Upper lobe of right lung (tissue), 1 donor: ENCODE measurements at regions not wholly inside any gene's neighbourhood (a gene's known extent, or its start where the extent isn't known, plus 50 kb on each side); places are given as distances from the start of the nearest gene placed in this dataset.

Source experiments
- ATAC-seq: fragments of 200-7000 bp; cut with Tn5 transposase; one replicate; pipeline ENCODE4 v1.9.1; 2020; ENCODE audit warnings: mild to moderate bottlenecking, moderate library complexity
- DNase-seq: peaks from one replicate; pipeline ENCODE4 v3.0.0-alpha.2; 2020
- H3K27ac ChIP-seq: fragments of 200-600 bp; one replicate; pipeline ENCODE4 v1.8.0; 2022
- H3K27me3 ChIP-seq: fragments of 200-600 bp; one replicate; pipeline ENCODE4 v1.8.0; 2022; ENCODE audit warnings: mild to moderate bottlenecking
- H3K36me3 ChIP-seq: fragments of 200-600 bp; one replicate; pipeline ENCODE4 v1.8.0; 2022
- H3K4me1 ChIP-seq: fragments of 200-600 bp; one replicate; pipeline ENCODE4 v1.8.0; 2022
- H3K4me3 ChIP-seq: fragments of 200-600 bp; one replicate; pipeline ENCODE4 v1.8.0; 2022; ENCODE audit warnings: mild to moderate bottlenecking
- H3K9me3 ChIP-seq: fragments of 200-600 bp; one replicate; pipeline ENCODE4 v1.8.0; 2022
- CTCF ChIP-seq: fragments of 200-600 bp; IDR thresholded peaks from one replicate; pipeline ENCODE4 v1.8.0; 2022; ENCODE audit warnings: antibody characterized with exemption
- intact Hi-C: fragments of 100-400 bp; cut with DNase I; formaldehyde crosslinking; loops from one replicate; pipeline ENCODE4 v1.11.0; 2022
- donor health status: DM: no; HTN: yes; CAD: no; lungs with severe emphysema.

- ATAC-seq (no peak), DNase-seq (no peak)
- Histone ChIP-seq H3K27ac (no peak overlapping the region), H3K36me3 (no peaks in the 10 kb centered on the region), H3K4me3 (no peak overlapping the region), H3K27me3 (no peaks in the 10 kb centered on the region), H3K4me1 (peaks cover 28% of the 10 kb centered on the region), H3K9me3 (no peaks in the 10 kb centered on the region)
- no peak for TF ChIP-seq CTCF
- intact Hi-C loops: no loop called here
These were observed 50.4 kb upstream of the CIBAR2 start for GRCh38 chr16:85162478-85163277.

- intact Hi-C loops: no loop called here
- Histone ChIP-seq H3K36me3 (no peaks in the 10 kb centered on the region), H3K4me3 (no peak overlapping the region), H3K27me3 (no peaks in the 10 kb centered on the region), H3K27ac (no peak overlapping the region), H3K9me3 (no peaks in the 10 kb centered on the region), H3K4me1 (peaks cover 24% of the 10 kb centered on the region)
- no peak for TF ChIP-seq CTCF
- ATAC-seq: no peak
- DNase-seq: no peak
These were observed 51.2 kb upstream of the CIBAR2 start for GRCh38 chr16:85163278-85164112.

- Histone ChIP-seq H3K27ac (no peak overlapping the region), H3K4me1 (peaks cover 27% of the 10 kb centered on the region), H3K27me3 (no peaks in the 10 kb centered on the region), H3K36me3 (no peaks in the 10 kb centered on the region), H3K4me3 (no peak overlapping the region), H3K9me3 (no peaks in the 10 kb centered on the region)
- no peak for TF ChIP-seq CTCF
- ATAC-seq: no peak
- intact Hi-C loops: no loop called here
- DNase-seq: no peak
These were observed 52.2 kb upstream of the CIBAR2 start for GRCh38 chr16:85164431-85164830.

- H3K9me3 ChIP-seq: no peaks in the 10 kb centered on the region
- H3K27me3 ChIP-seq: no peaks in the 10 kb centered on the region
- intact Hi-C loops: no loop called here
- no peak overlapping the region for H3K27ac ChIP-seq
- ATAC-seq (no peak), DNase-seq (no peak)
- peaks cover 26% of the 10 kb centered on the region for H3K4me1 ChIP-seq
- no peak overlapping the region for H3K4me3 ChIP-seq
- no peak for TF ChIP-seq CTCF
- H3K36me3 ChIP-seq: no peaks in the 10 kb centered on the region
These were observed 52.7 kb upstream of the CIBAR2 start for GRCh38 chr16:85164838-85165516.

GRCh38 chr16:85165781-85166180, 53.5 kb upstream of the CIBAR2 start:
- no peak for TF ChIP-seq CTCF
- Histone ChIP-seq H3K9me3 (no peaks in the 10 kb centered on the region), H3K36me3 (no peaks in the 10 kb centered on the region), H3K27ac (no peak overlapping the region), H3K27me3 (peaks cover 7% of the 10 kb centered on the region), H3K4me3 (no peak overlapping the region), H3K4me1 (peaks cover 26% of the 10 kb centered on the region)
- intact Hi-C loops: no loop called here
- ATAC-seq (no peak), DNase-seq (no peak)
